NCI-H128 (cell line): ENCODE measurements at regions not wholly inside any gene's neighbourhood (a gene's known extent, or its start where the extent isn't known, plus 50 kb on each side); places are given as distances from the start of the nearest gene placed in this dataset.

Experiments used
- DNase-seq: peaks from one replicate; lab custom pipeline; 2025; ENCODE audit not compliant: unreplicated experiment; lab: John Stamatoyannopoulos, UW

DNA sequence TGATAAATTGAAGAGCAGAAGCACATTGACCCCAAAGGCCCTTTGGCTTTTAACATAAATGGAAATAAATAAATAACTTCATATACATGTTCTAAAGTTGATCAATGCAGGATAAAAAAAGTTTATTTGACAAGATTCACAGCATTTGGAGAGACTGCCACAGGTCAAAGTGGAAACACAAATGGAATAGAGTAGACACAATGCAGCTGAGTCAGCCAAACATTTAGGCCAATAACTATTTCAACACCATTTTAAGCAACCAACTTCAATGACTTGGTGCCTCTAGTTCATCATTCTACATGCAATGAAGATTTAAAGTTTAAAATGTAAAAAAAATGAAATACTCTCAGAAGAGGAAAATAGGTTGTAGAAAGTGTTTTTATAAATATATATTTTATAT, 365.2 kb downstream of the FAT4 start:
- no peak for DNase-seq

DNA sequence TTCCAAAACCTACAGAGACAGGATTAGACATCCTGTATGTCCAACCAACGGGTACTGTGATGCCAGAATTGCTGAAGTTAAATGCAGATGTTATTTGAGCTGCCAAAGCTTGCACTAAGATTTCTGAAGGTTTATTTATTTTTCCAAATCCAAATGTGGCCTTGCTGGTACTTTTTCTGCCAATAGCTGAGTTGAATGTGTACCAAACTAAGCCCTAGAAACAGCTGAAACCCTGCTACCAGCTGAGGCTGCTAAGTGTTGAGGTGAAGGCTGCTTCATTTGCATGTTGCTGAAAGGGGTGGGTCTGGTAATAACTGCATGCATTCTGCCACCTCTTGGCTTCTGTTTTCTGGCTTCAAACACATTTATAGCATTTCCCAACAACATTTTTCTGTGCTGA, 366.5 kb downstream of the FAT4 start:
- no peak for DNase-seq

- no peak for DNase-seq
Observed at GRCh38 chr4:125682730-125683129, 368.0 kb downstream of the FAT4 start.

DNA sequence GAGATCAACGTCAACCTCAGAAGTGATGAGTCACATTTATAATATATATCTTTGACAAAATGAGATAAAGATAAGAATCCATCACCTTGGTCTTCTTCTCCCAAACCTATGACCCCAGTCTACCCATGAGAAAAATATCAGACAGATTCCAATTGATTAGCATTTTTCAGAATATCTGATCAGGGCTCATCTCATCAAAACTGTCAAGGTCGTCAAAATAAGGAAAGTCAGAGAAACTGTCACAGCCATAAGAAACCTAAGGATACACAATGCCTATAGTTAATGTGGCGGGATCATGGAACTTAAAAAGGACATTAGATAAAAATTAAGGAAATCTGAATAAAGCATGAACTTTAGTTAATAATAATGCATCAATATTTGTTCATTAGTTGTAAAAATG, 374.1 kb downstream of the FAT4 start:
- DNase-seq = no peak

DNA sequence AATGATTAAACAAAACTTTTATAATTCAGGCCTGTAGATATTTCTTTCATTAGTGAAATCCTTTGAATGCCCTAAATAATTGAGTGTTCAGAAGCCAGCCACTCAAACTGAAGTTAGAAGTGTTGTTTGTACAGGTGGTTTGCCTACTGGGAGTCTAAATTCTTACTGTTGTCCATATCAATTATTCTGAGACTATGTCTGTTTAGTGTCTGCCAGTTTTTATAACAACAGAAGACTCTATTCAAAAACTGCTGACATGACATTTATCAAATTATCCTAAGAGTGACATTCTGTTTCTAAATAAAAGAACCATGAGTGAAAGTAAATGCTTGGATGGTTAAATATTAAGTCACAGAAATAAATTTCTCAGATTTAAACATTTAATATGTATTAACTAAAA, 375.1 kb downstream of the FAT4 start:
- DNase-seq = no peak

DNA sequence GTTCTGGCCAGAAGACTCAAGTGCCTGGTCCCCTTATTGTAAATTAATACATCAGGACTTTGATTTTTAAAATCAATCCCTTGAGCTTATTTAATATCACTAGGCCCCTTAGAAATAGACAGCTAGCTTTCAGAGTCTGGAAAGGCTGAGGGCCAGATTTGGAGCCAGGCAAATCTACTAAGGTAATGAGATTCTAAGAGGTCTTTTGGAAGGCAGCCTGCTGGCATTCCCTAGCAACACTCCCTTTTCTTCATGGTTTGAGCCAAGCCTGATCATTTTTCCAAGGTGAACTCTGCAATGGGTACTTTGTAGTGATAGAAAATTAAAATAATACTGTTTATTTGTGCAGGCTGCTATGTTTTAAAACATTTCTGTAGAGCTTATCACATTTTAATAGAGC, 378.5 kb downstream of the FAT4 start:
- no peak for DNase-seq

DNA sequence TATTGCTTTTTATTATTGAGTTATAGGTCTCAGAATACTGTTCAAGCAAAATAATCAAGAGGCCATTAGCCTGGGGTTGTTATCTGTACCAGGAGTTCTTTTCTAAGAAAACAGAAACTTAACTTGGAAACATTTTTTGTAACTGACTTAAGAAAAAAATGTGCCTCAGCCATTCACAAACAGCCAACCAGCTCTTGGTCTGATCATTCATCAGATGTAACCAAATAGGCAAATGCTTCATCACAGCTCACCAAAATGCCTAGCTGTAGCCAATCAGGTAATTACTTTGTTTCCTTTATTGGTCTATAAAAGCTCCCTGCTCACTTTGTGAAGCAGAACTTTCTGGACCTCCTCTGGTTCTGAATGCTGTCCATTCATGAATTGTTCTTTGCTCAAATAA, 387.7 kb downstream of the FAT4 start:
- DNase-seq = no peak

DNA sequence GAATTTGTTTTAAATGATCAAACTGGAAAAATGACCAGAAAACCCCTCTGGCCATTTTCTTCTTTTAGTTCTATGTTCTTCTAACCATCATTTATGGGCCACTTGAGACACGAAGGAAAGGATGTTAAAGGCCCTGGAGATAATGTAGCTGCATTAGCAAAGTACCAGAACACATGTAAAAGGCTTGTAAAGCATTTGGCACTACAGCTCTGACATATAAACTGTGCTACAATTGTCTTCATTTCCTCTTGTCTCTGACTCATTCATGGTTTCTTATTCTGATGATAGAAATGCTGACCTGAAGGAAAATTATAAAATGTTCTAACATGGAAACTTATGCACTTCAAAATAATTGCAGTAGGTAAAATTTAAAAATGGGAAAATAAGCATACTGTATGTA, 388.7 kb downstream of the FAT4 start:
- no peak for DNase-seq

GRCh38 chr4:125704726-125705125, 390.0 kb downstream of the FAT4 start:
- no peak for DNase-seq

GRCh38 chr4:125705681-125706080, 390.9 kb downstream of the FAT4 start:
- no peak for DNase-seq

- DNase-seq = no peak
Observed at GRCh38 chr4:125707397-125707796, 392.6 kb downstream of the FAT4 start.

DNA sequence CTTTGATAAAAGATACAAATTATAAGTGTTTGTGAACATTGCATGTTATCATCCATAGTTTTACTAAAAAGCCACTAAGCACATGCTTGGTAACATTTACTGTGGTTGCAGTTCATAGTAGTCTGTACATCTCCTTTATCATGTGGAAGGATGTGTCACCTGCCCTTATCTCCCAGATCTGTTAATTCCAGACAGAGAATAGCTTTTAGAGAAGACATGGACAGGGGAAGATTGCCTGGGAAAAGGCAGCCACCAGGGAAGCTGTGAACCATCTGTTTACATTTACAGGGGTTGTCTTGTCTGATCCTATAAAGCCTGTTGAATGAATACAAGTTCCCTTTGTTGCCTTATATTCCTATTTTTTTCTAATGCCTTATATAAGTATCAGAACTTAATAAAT, 396.0 kb downstream of the FAT4 start:
- DNase-seq = no peak

DNA sequence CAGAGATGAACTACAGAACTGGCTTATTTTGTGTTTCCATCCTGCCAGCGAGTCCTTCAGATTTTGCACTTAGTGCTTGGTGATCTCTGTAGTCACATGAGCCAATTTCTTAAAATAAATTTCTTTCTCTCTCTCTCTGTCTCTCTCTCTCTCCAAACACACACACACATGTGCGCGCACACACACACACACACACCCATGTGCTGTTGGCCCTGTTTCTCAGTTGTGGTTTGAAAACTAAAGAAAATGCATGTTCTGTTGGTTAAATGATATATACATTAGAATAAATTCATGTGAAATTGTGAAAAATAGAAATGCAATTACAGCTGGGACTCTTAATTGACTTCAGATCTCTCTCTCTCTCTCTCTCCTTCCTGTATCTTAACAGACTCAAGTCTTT, 399.3 kb downstream of the FAT4 start:
- DNase-seq = no peak

DNA sequence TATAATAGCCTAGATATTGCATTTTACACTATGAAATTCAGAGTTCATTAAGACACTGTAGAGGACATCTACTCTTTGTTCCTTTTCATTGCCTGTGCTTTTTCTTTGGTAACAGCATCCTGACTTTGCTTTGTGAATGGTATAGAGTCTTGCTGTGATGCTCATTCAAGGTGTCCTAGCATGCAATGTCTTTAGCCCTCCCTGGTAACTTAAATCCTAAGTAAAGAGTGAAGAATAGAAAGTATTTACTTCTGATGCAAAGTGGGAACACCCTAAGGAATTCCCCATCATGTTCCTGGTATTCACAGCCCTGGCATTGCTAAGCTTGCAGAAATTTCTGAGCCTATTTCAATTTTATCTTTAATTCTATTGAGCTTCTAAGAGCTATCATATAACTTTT, 400.1 kb downstream of the FAT4 start:
- no peak for DNase-seq

DNA sequence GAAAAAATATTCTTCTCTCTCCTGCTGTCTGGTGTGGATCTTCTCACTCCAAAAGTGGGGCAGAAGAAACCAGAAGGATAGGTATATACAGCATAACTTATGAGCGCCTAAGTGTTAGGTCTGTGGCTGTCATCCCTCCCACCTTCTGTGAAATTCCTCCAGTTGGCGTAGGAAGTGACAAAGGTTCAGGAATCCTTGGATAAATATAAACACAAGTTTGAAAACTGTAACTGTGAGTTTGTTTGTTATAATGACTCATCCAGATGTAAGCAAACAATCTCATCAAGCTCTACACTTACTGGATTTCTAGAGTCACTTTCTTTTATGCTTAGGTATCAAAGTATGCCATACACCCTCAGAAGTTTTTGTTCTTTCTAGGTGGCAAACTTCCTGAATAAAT, 405.2 kb downstream of the FAT4 start:
- DNase-seq = no peak

- no peak for DNase-seq
Observed at GRCh38 chr4:125722009-125722408, 407.3 kb downstream of the FAT4 start.

- no peak for DNase-seq
Observed at GRCh38 chr4:125725957-125726525, 411.3 kb downstream of the FAT4 start.

- DNase-seq = no peak
Observed at GRCh38 chr4:125727931-125728330, 413.2 kb downstream of the FAT4 start.

DNA sequence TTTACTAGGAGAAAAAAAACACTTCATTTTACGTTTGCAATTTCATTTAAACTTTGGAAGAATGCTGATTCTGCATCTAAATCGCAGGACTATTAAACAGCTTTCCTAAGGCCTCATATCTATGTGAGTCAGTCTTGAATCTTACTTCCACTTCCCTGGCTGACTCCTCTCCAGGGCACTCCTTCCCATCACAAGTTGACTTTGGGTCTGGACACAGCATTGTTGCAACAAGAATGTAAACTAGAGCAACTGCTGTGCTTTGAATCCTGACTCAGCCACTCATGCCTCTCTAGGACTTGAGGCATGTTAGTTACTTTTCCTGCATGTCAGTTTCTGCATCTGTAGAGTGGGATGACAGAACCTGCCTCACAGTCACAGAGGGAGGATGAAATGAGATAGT, 413.8 kb downstream of the FAT4 start:
- no peak for DNase-seq

DNA sequence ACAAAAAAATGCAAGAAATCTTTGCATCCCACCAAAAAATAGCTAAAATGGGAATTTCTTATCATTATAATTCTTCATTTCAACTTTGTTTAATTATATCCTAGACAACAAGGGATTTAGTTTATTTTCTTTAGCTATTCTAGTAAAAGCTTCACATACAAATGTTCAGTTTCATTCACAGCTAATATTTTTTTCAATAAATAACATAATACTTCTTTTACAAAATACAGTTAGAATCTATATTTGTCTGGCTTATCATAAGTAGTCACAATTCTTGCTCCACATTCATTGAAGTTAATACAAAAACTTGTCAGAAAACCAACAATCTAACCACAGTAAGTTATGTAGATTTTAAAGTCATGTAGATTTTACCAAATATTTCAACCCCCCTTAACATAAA, 414.4 kb downstream of the FAT4 start:
- DNase-seq = no peak

DNA sequence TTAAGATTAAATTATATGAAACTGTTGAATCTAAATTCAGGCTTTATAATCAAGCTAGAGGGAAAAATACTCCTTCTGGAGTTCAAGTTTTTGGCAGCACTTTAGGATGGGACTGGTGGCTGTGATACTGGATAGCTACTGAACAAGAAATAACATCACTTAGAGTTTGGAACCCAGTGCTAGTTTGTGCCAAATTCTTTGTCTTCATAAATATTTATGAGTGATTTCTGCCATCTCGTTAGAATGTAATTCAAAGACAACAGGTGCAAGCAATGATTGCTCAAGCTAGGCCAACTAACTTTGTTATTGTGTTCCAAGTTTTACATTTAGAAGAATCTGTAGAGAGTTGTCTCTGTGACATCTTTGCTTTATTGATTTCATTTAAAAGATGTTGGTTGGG, 417.9 kb downstream of the FAT4 start:
- DNase-seq = no peak

DNA sequence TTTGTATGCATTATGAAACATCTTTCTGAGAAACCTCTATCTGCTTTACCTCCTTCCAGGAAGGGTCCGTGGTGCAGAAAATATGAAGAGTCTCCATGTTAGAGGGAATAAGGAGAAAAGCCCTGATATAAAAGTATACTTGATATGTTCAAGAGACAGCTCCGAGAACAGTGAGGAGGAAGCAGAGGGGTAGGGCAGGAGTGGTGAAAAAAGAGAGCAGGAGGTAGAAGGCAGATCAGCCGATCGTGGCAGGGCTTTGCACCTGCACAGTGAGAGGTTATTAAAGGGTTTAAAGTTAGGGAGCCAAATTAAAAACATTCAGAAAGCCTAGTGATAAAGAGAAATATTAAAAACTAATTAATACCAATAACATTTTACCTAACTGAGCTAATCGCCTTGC, 419.7 kb downstream of the FAT4 start:
- DNase-seq = no peak

- DNase-seq = no peak
Observed at GRCh38 chr4:125735102-125735501, 420.3 kb downstream of the FAT4 start.

DNA sequence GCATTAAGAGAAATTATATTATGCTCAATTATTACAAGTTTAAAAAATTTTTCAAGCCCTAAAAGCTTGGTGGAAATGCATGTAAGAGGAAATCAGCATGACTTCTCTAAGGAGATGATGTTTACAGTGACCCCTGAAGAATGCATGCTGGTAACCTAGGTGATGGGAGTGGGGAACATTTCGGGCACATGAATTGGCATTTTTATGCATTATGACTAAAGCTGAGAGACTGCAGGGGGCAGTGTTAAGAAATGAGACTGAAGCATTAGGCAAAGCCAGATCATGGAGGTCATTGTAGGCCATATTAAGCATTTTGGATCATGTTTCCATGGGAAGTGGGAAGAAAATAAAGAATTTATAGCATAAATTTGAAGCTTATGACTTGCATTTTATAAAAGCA, 421.3 kb downstream of the FAT4 start:
- no peak for DNase-seq
